Neuronal stem cell (in vitro differentiated cells): ENCODE measurements at regions not wholly inside any gene's neighbourhood (a gene's known extent, or its start where the extent isn't known, plus 50 kb on each side); places are given as distances from the start of the nearest gene placed in this dataset.

ENCODE experiments used
- DNase-seq: peaks from one replicate; pipeline ENCODE4 v3.0.0-alpha.2; 2013; ENCODE audit warnings: low spot score
- H2AFZ ChIP-seq: one replicate; pipeline ENCODE4 v1.6.1; 2013; ENCODE audit warnings: mild to moderate bottlenecking, low read length, inconsistent platforms
- H2AK5ac ChIP-seq: 2 replicates; pipeline ENCODE4 v1.6.1; 2013; ENCODE audit warnings: low read depth, mild to moderate bottlenecking, inconsistent platforms, low read length, moderate library complexity, mixed read lengths
- H2BK120ac ChIP-seq: 2 replicates; pipeline ENCODE4 v1.6.1; 2013; ENCODE audit warnings: low read depth, mild to moderate bottlenecking, inconsistent platforms, low read length, moderate library complexity, mixed read lengths
- H2BK12ac ChIP-seq: one replicate; pipeline ENCODE4 v1.6.1; 2013; ENCODE audit warnings: low read length, inconsistent platforms
- H2BK15ac ChIP-seq: 2 replicates; pipeline ENCODE4 v1.6.1; 2013; ENCODE audit warnings: mild to moderate bottlenecking, low read length, inconsistent platforms, mixed read lengths
- H2BK5ac ChIP-seq: one replicate; pipeline ENCODE4 v1.6.1; 2013; ENCODE audit warnings: inconsistent platforms, mild to moderate bottlenecking, low read length, moderate library complexity
- H3K14ac ChIP-seq: one replicate; pipeline ENCODE4 v1.6.1; 2013; ENCODE audit warnings: low read length, inconsistent platforms
- H3K18ac ChIP-seq: 2 replicates; pipeline ENCODE4 v1.6.1; 2013; ENCODE audit warnings: low read length, inconsistent platforms
- H3K23ac ChIP-seq: 2 replicates; pipeline ENCODE4 v1.6.1; 2013; ENCODE audit warnings: low read depth, mild to moderate bottlenecking, mixed read lengths, low read length, inconsistent platforms; ENCODE audit not compliant: poor library complexity
- H3K27ac ChIP-seq: replicated peaks from 3 replicates; pipeline ENCODE4 v1.5.1; 2013; ENCODE audit warnings: low read length, inconsistent platforms
- H3K27me3 ChIP-seq, 3 experiments: 2 replicates each; pipeline ENCODE4 v1.6.1; 2013; ENCODE audit warnings: low read length in 3 of 3, mild to moderate bottlenecking in 2 of 3, inconsistent platforms in 1 of 3, low read depth in 1 of 3, mixed read lengths in 1 of 3, moderate library complexity in 1 of 3; ENCODE audit not compliant: control insufficient read depth in 3 of 3, insufficient read depth in 3 of 3
- H3K36me3 ChIP-seq, 2 donors: replicated peaks in 1 of 2; 2 replicates each; pipeline ENCODE4 v1.6.1; 2013; ENCODE audit warnings: low read length in 2 of 2; ENCODE audit not compliant: control insufficient read depth in 2 of 2, insufficient read depth in 2 of 2
- H3K4ac ChIP-seq: 2 replicates; pipeline ENCODE4 v1.6.1; 2013; ENCODE audit warnings: inconsistent platforms, mild to moderate bottlenecking, low read length, moderate library complexity
- H3K4me1 ChIP-seq, 2 donors: 1 replicate in 1 of 2; 2 replicates in 1 of 2; pipeline ENCODE4 v1.6.1; 2013; ENCODE audit warnings: low read length in 2 of 2, low read depth in 1 of 2; ENCODE audit not compliant: control insufficient read depth in 2 of 2, insufficient read depth in 1 of 2
- H3K4me2 ChIP-seq: one replicate; pipeline ENCODE4 v1.6.1; 2013; ENCODE audit warnings: mild to moderate bottlenecking, low read length, inconsistent platforms; ENCODE audit not compliant: insufficient read depth, poor library complexity, severe bottlenecking
- H3K4me3 ChIP-seq, 2 donors: 2 replicates each; pipeline ENCODE4 v1.5.1; 2013; ENCODE audit warnings: low read length in 2 of 2, mild to moderate bottlenecking in 2 of 2, inconsistent platforms in 1 of 2, moderate library complexity in 1 of 2
- H3K79me1 ChIP-seq: one replicate; pipeline ENCODE4 v1.6.1; 2013; ENCODE audit warnings: low read depth, mild to moderate bottlenecking, inconsistent platforms, low read length, moderate library complexity
- H3K9ac ChIP-seq: one replicate; pipeline ENCODE4 v1.6.1; 2013; ENCODE audit warnings: mild to moderate bottlenecking, low read depth, low read length, inconsistent platforms; ENCODE audit not compliant: poor library complexity
- H3K9me3 ChIP-seq, 2 donors: replicated peaks in 1 of 2; 2 replicates each; pipeline versions ENCODE3 to v1.6.1; 2013; ENCODE audit warnings: low read length in 2 of 2, mild to moderate bottlenecking in 2 of 2, inconsistent platforms in 1 of 2, low read depth in 1 of 2, mixed read lengths in 1 of 2, moderate library complexity in 1 of 2; ENCODE audit not compliant: control insufficient read depth in 2 of 2, insufficient read depth in 1 of 2
- H4K8ac ChIP-seq: one replicate; pipeline ENCODE4 v1.6.1; 2013; ENCODE audit warnings: low read depth, mild to moderate bottlenecking, inconsistent platforms, low read length, moderate library complexity
- H4K91ac ChIP-seq: one replicate; pipeline ENCODE4 v1.6.1; 2013; ENCODE audit warnings: low read length, low read depth, mild to moderate bottlenecking, inconsistent platforms; ENCODE audit not compliant: poor library complexity
- WGBS, 2 donors: extraction: QIAGEN DNeasy Blood & Tissue Kit; methylation state at CpG; one replicate each; pipeline ENCODE4 v1.1.7; 2013; ENCODE audit warnings: missing lambda C conversion rate in 2 of 2, mixed read lengths in 1 of 2; ENCODE audit not compliant: insufficient read length in 2 of 2, insufficient replicate concordance in 1 of 2; ENCODE audit errors: extremely low coverage in 2 of 2; 5-methylcytosine and 5-hydroxymethylcytosine counted together

DNA sequence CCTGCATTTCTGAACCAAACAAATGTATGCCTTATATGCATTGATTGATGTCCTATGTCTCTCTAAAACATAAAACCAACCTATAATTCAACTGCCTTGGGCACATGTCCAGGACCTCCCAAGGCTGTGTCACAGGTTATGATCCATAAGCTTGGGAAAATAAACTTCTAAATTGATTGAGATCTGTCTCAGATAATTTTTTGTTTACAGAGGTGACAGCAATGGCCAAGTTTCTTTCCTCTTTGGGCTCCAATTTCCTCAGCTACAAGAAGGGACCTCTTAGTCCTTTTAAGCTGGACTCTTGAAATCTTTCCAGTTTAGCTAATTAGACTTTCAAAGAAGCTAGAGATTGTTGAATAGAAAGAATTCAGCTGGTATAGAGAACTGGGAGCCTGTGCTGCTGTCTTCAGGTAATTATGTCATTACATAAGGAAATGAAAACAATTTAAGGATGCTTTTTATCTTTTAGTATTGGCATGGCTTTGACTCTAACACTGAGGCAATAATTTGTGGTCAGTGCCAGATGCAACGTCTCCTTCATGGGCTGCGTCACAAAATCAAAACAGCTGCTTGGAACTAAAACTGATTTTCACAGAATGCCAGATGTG lies 412.1 kb upstream of the TRIB2 start:
- H3K36me3 ChIP-seq = no peaks in the 10 kb centered on the region
- H2BK120ac ChIP-seq = no peak overlapping the region
- no peak overlapping the region for H3K4me2 ChIP-seq
- H3K23ac ChIP-seq = no peak overlapping the region
- no peak overlapping the region for H4K8ac ChIP-seq
- no peaks in the 10 kb centered on the region for H3K27me3 ChIP-seq
- no peaks in the 10 kb centered on the region for H3K79me1 ChIP-seq
- H2AK5ac ChIP-seq = no peak overlapping the region
- no peak overlapping the region for H2BK12ac ChIP-seq
- no peak overlapping the region for H3K4me3 ChIP-seq
- H3K9me3 ChIP-seq = no peaks in the 10 kb centered on the region
- H3K4me1 ChIP-seq = peaks cover 13 to 18% of the 10 kb centered on the region in 2 donors
- H3K9ac ChIP-seq = no peak overlapping the region
- WGBS, 2 donors = no CpG with 5 or more reads among the region's 2 CpGs
- no peak overlapping the region for H3K27ac ChIP-seq
- H3K4ac ChIP-seq = no peak overlapping the region
- H3K14ac ChIP-seq = no peak overlapping the region
- H3K18ac ChIP-seq = no peak overlapping the region
- H2BK5ac ChIP-seq = no peak overlapping the region
- H2BK15ac ChIP-seq = no peak overlapping the region
- H4K91ac ChIP-seq = no peak overlapping the region
- no peak for DNase-seq
- no peak overlapping the region for H2AFZ ChIP-seq

DNA sequence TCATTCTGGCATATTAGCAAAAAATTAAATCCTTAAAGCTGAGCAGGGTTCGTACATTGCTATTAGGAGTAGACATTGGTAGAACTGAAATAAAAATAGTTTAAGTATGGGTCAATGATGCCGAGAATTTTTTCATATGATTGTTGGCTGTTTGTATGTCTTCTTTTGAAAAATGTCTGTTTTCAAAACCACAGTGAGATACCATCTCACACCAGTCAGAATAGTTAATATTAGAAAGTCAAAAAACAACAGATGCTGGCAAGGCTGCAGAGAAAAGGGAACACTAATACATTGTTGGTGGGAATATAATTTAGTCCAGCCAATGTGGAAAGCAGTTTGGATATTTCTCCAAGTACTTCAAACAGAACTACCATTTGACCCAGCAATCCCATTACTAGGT lies 410.8 kb upstream of the TRIB2 start:
- no peak overlapping the region for H4K8ac ChIP-seq
- no peak overlapping the region for H2AFZ ChIP-seq
- no peak overlapping the region for H3K18ac ChIP-seq
- no peak overlapping the region for H2AK5ac ChIP-seq
- H3K4ac ChIP-seq = no peak overlapping the region
- H3K9me3 ChIP-seq = no peaks in the 10 kb centered on the region
- H3K9ac ChIP-seq = no peak overlapping the region
- no peak overlapping the region for H3K27ac ChIP-seq
- H3K14ac ChIP-seq = no peak overlapping the region
- H3K4me1 ChIP-seq = peaks cover 13 to 16% of the 10 kb centered on the region in 2 donors
- H3K79me1 ChIP-seq = no peaks in the 10 kb centered on the region
- no peaks in the 10 kb centered on the region for H3K36me3 ChIP-seq
- H3K27me3 ChIP-seq = no peaks in the 10 kb centered on the region
- no peak overlapping the region for H3K4me2 ChIP-seq
- no peak for DNase-seq
- H2BK12ac ChIP-seq = no peak overlapping the region
- no peak overlapping the region for H2BK15ac ChIP-seq
- H3K23ac ChIP-seq = no peak overlapping the region
- H2BK5ac ChIP-seq = no peak overlapping the region
- no peak overlapping the region for H2BK120ac ChIP-seq
- WGBS, 2 donors = no CpG with 5 or more reads among the region's 2 CpGs
- no peak overlapping the region for H4K91ac ChIP-seq
- H3K4me3 ChIP-seq = no peak overlapping the region

DNA sequence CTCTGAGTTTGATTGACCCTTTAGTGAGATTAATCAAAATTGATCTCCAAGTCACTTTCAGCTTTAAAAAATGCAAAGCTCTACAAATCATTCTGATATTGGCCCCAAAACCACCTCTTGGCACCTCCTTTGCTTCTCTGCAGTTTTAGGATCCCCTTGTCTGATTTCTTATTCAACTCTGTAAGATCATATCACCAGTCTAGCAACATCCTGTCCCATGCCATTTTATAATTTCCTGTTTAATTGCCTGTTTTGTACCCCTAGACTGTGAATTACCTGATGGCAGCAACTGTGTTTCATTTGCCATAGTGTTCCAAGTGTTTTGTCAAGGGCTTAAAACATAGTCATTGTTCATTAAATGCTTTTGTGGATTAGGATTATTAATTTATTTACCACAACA lies 406.3 kb upstream of the TRIB2 start:
- Histone ChIP-seq H2BK15ac (no peak overlapping the region), H3K23ac (no peak overlapping the region), H3K9ac (no peak overlapping the region), H4K91ac (no peak overlapping the region), H2BK120ac (no peak overlapping the region), H3K14ac (no peak overlapping the region), H3K4me2 (no peak overlapping the region), H3K27me3 (no peaks in the 10 kb centered on the region), H3K4me3 (no peak overlapping the region), H3K18ac (no peak overlapping the region), H3K27ac (no peak overlapping the region), H2AFZ (no peak overlapping the region), H3K9me3 (peaks cover 0 to 2% of the 10 kb centered on the region in 2 donors), H3K79me1 (no peaks in the 10 kb centered on the region), H2AK5ac (no peak overlapping the region), H3K36me3 (no peaks in the 10 kb centered on the region), H2BK12ac (no peak overlapping the region), H3K4ac (no peak overlapping the region), H4K8ac (no peak overlapping the region), H3K4me1 (peaks cover 11 to 18% of the 10 kb centered on the region in 2 donors), H2BK5ac (no peak overlapping the region)
- no peak for DNase-seq

DNA sequence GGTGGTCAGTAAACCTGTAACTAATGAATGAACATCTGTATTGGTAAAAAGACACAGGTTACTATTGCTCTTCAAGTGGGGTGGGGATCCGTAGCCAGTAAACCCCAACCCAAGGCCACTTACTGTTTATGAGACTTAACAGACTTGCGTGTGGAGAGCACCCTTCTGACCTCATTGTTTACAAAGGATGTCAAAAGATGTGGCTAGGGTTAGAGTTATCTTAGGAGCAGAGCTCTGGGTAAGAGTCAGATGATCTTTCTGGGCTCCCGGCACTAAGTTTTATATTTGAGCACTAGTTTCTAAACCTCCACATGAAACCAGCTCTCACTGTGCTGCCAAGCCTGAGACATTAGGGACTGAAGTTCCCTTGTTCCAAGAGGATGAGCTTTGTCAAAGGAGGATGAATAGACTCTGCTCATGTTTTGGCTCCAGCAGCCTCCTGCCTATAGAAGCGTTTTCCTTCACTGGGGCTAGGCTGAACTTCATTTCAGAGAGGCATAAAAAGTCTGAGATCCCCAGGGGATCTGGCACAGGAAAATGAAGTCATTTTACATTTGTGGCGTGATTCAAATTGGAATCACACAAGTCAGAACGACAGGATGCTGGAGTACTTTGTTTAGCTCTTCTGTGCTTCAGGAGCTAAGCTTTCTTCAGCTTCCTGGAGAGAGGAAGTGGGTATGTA lies 403.1 kb upstream of the TRIB2 start:
- peaks cover 11 to 18% of the 10 kb centered on the region in 2 donors for H3K4me1 ChIP-seq
- no peak overlapping the region for H3K27ac ChIP-seq
- H3K4me3 ChIP-seq = no peak overlapping the region
- H3K14ac ChIP-seq = no peak overlapping the region
- no peaks in the 10 kb centered on the region for H3K36me3 ChIP-seq
- no peak overlapping the region for H3K9ac ChIP-seq
- no peak overlapping the region for H3K4me2 ChIP-seq
- no peak overlapping the region for H2BK5ac ChIP-seq
- H3K4ac ChIP-seq = no peak overlapping the region
- no peak for DNase-seq
- H2BK12ac ChIP-seq = no peak overlapping the region
- H2BK120ac ChIP-seq = no peak overlapping the region
- peaks cover 0 to 5% of the 10 kb centered on the region in 2 donors for H3K9me3 ChIP-seq
- H2AK5ac ChIP-seq = no peak overlapping the region
- H4K8ac ChIP-seq = no peak overlapping the region
- no CpG with 5 or more reads among the region's 6 CpGs for WGBS, 2 donors
- H3K18ac ChIP-seq = no peak overlapping the region
- no peaks in the 10 kb centered on the region for H3K27me3 ChIP-seq
- H2BK15ac ChIP-seq = no peak overlapping the region
- no peak overlapping the region for H3K23ac ChIP-seq
- no peak overlapping the region for H4K91ac ChIP-seq
- no peaks in the 10 kb centered on the region for H3K79me1 ChIP-seq
- H2AFZ ChIP-seq = peak overlapping the region; percentile 75
